GM19099 (cell line): ENCODE measurements at regions not wholly inside any gene's neighbourhood (a gene's known extent, or its start where the extent isn't known, plus 50 kb on each side); places are given as distances from the start of the nearest gene placed in this dataset.

Experiments
- POLR2A ChIP-seq: IDR thresholded peaks from 3 replicates; pipeline ENCODE4 v1.6.1; 2011; ENCODE audit warnings: low read depth; ENCODE audit not compliant: insufficient read length; ENCODE audit errors: extremely low read depth

- TF ChIP-seq POLR2A = peak; percentile 32
Measured at GRCh38 chr16:13390093-13390985, 488.9 kb downstream of the SHISA9 start.

GRCh38 chr16:13390986-13391305, 489.5 kb downstream of the SHISA9 start:
- TF ChIP-seq POLR2A = no peak

- TF ChIP-seq POLR2A = no peak
Measured at GRCh38 chr16:13391337-13391736, 489.9 kb downstream of the SHISA9 start.

- TF ChIP-seq POLR2A = no peak
Measured at GRCh38 chr16:13392341-13392740, 490.9 kb downstream of the SHISA9 start.

- no peak for TF ChIP-seq POLR2A
Measured at GRCh38 chr16:13393816-13394215, 492.4 kb downstream of the SHISA9 start.

GRCh38 chr16:13394488-13394887, 493.1 kb downstream of the SHISA9 start:
- no peak for TF ChIP-seq POLR2A

- no peak for TF ChIP-seq POLR2A
Measured at GRCh38 chr16:13397126-13397525, 495.7 kb downstream of the SHISA9 start.

GRCh38 chr16:13401641-13402040, 500.2 kb downstream of the SHISA9 start:
- no peak for TF ChIP-seq POLR2A

- TF ChIP-seq POLR2A = no peak
Measured at GRCh38 chr16:13402601-13403000, 501.2 kb downstream of the SHISA9 start.

- no peak for TF ChIP-seq POLR2A
Measured at GRCh38 chr16:13403326-13403725, 501.9 kb downstream of the SHISA9 start.

- TF ChIP-seq POLR2A = no peak
Measured at GRCh38 chr16:13414154-13414553, 505.8 kb upstream of the ERCC4 start.

- TF ChIP-seq POLR2A = no peak
Measured at GRCh38 chr16:13419589-13419988, 500.4 kb upstream of the ERCC4 start.

- TF ChIP-seq POLR2A = no peak
Measured at GRCh38 chr16:13421726-13422125, 498.2 kb upstream of the ERCC4 start.

GRCh38 chr16:13425836-13426235, 494.1 kb upstream of the ERCC4 start:
- TF ChIP-seq POLR2A = no peak

GRCh38 chr16:13426269-13426668, 493.7 kb upstream of the ERCC4 start:
- no peak for TF ChIP-seq POLR2A

- no peak for TF ChIP-seq POLR2A
Measured at GRCh38 chr16:13426736-13427135, 493.2 kb upstream of the ERCC4 start.

GRCh38 chr16:13427943-13428342, 492.0 kb upstream of the ERCC4 start:
- no peak for TF ChIP-seq POLR2A
